ENCODE measurements at regions not wholly inside any gene's neighbourhood (a gene's known extent, or its start where the extent isn't known, plus 50 kb on each side); places are given as distances from the start of the nearest gene placed in this dataset.

DNA sequence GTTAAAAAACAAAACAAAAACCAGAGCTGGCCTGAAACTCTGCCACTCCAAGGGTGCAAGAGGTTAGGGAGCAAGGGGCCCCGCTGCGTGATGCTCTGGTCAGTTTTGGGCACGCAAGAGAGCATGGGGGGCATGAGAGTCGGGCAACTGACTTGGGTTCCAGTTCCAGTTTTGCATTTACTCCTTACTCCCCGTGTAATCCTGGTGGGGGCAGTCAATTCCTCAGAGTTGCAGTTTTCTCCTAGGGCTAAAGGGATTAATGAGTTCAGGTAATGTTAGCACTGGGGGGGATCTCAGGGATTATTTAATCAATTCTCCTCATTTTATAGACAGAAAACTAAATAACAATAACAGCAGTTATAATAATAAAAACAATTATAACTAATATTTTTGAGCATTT lies 72.9 kb upstream of the PMFBP1 start:
- no peak for TF ChIP-seq NFIC (IDR thresholded peaks at IDR 0.05)
- no peak for TF ChIP-seq CREB1 (IDR thresholded peaks at IDR 0.05; ENCODE audit: low read depth)
- no peak for TF ChIP-seq CEBPB (IDR thresholded peaks at IDR 0.05)
- TF ChIP-seq, protein P1, sequence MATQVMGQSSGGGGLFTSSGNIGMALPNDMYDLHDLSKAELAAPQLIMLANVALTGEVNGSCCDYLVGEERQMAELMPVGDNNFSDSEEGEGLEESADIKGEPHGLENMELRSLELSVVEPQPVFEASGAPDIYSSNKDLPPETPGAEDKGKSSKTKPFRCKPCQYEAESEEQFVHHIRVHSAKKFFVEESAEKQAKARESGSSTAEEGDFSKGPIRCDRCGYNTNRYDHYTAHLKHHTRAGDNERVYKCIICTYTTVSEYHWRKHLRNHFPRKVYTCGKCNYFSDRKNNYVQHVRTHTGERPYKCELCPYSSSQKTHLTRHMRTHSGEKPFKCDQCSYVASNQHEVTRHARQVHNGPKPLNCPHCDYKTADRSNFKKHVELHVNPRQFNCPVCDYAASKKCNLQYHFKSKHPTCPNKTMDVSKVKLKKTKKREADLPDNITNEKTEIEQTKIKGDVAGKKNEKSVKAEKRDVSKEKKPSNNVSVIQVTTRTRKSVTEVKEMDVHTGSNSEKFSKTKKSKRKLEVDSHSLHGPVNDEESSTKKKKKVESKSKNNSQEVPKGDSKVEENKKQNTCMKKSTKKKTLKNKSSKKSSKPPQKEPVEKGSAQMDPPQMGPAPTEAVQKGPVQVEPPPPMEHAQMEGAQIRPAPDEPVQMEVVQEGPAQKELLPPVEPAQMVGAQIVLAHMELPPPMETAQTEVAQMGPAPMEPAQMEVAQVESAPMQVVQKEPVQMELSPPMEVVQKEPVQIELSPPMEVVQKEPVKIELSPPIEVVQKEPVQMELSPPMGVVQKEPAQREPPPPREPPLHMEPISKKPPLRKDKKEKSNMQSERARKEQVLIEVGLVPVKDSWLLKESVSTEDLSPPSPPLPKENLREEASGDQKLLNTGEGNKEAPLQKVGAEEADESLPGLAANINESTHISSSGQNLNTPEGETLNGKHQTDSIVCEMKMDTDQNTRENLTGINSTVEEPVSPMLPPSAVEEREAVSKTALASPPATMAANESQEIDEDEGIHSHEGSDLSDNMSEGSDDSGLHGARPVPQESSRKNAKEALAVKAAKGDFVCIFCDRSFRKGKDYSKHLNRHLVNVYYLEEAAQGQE (IDR thresholded peaks at IDR 0.05; ENCODE audit: low read depth), result no peak
- no peak for TF ChIP-seq EP300 (IDR thresholded peaks at IDR 0.05; ENCODE audit: borderline replicate concordance)
- TF ChIP-seq TAF1 (IDR thresholded peaks at IDR 0.05; ENCODE audit: low read depth), result no peak
- no peak for TF ChIP-seq EGR1 (IDR thresholded peaks at IDR 0.05)
- TF ChIP-seq TCF12 (IDR thresholded peaks at IDR 0.05; ENCODE audit: low read depth), result no peak
- no peak for TF ChIP-seq YY1 (IDR thresholded peaks at IDR 0.05; ENCODE audit: low read depth)
- no peak for TF ChIP-seq RAD21 (IDR thresholded peaks at IDR 0.05; ENCODE audit: low read depth)
- TF ChIP-seq, protein P2, sequence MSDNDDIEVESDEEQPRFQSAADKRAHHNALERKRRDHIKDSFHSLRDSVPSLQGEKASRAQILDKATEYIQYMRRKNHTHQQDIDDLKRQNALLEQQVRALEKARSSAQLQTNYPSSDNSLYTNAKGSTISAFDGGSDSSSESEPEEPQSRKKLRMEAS (IDR thresholded peaks at IDR 0.05), result no peak
- TF ChIP-seq, protein P3, sequence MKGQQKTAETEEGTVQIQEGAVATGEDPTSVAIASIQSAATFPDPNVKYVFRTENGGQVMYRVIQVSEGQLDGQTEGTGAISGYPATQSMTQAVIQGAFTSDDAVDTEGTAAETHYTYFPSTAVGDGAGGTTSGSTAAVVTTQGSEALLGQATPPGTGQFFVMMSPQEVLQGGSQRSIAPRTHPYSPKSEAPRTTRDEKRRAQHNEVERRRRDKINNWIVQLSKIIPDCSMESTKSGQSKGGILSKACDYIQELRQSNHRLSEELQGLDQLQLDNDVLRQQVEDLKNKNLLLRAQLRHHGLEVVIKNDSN (IDR thresholded peaks at IDR 0.05), result no peak
- TF ChIP-seq ZBTB7A (IDR thresholded peaks at IDR 0.05; ENCODE audit: low read depth), result no peak
- no peak for TF ChIP-seq FOXM1 (IDR thresholded peaks at IDR 0.05; ENCODE audit: borderline replicate concordance, low read depth)
- TF ChIP-seq TEAD4 (IDR thresholded peaks at IDR 0.05), result no peak

DNA sequence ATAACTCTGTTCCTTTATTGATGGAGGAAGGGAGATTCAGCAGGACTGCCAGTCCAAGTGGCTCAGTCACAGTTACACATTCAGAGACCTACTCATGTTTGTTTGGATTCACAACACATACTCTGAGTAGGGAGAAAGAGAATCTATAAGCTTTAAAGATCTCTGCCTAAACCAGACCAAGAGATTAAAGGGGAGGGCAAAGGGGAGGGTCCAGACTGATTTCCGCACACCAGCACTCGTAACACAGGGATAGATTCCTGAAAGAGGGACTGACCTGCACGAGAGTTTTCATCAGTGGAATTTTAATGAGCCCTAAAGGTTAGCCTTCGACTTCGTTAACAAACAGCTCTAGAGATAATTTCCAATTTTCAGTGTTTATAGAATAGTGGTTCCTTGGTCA lies 71.7 kb upstream of the PMFBP1 start:
- TF ChIP-seq FOXM1 (IDR thresholded peaks at IDR 0.05; ENCODE audit: borderline replicate concordance, low read depth) (no peak), CREB1 (IDR thresholded peaks at IDR 0.05; ENCODE audit: low read depth) (no peak), ZBTB7A (IDR thresholded peaks at IDR 0.05; ENCODE audit: low read depth) (no peak), CEBPB (IDR thresholded peaks at IDR 0.05) (no peak), EGR1 (IDR thresholded peaks at IDR 0.05) (no peak), EP300 (IDR thresholded peaks at IDR 0.05; ENCODE audit: borderline replicate concordance) (no peak), TEAD4 (IDR thresholded peaks at IDR 0.05) (no peak), TAF1 (IDR thresholded peaks at IDR 0.05; ENCODE audit: low read depth) (no peak), RAD21 (IDR thresholded peaks at IDR 0.05; ENCODE audit: low read depth) (no peak), YY1 (IDR thresholded peaks at IDR 0.05; ENCODE audit: low read depth) (no peak), TCF12 (IDR thresholded peaks at IDR 0.05; ENCODE audit: low read depth) (no peak), NFIC (IDR thresholded peaks at IDR 0.05) (no peak)
- TF ChIP-seq, protein P3 (IDR thresholded peaks at IDR 0.05), result no peak
- TF ChIP-seq, protein P1 (IDR thresholded peaks at IDR 0.05; ENCODE audit: low read depth), result no peak
- TF ChIP-seq, protein P2 (IDR thresholded peaks at IDR 0.05), result no peak

DNA sequence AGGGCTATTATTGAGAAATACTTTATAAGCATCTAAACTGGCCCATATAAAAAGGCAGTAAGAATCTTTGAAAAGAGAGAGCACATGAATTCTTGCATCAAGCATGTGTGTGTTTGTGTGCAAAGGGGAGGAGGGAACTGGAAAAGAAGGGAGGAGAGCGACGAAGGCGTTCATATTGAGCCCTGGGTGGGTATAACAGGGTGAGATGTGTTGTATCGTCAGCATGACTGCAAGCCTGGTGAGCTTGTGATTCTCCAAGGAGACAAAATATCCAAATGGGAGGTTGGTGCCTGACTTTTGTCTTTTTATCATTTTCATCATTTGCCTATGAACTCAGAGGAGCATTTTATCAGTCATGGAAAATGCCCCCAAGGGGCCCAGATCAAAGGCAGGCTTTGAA lies 70.8 kb upstream of the PMFBP1 start:
- TF ChIP-seq TAF1 (IDR thresholded peaks at IDR 0.05; ENCODE audit: low read depth) (no peak), TEAD4 (IDR thresholded peaks at IDR 0.05) (no peak), FOXM1 (IDR thresholded peaks at IDR 0.05; ENCODE audit: borderline replicate concordance, low read depth) (no peak), YY1 (IDR thresholded peaks at IDR 0.05; ENCODE audit: low read depth) (no peak), CREB1 (IDR thresholded peaks at IDR 0.05; ENCODE audit: low read depth) (no peak), CEBPB (IDR thresholded peaks at IDR 0.05) (no peak), EGR1 (IDR thresholded peaks at IDR 0.05) (no peak), ZBTB7A (IDR thresholded peaks at IDR 0.05; ENCODE audit: low read depth) (no peak), EP300 (IDR thresholded peaks at IDR 0.05; ENCODE audit: borderline replicate concordance) (no peak), TCF12 (IDR thresholded peaks at IDR 0.05; ENCODE audit: low read depth) (no peak), NFIC (IDR thresholded peaks at IDR 0.05) (no peak), RAD21 (IDR thresholded peaks at IDR 0.05; ENCODE audit: low read depth) (no peak)
- TF ChIP-seq, protein P1 (IDR thresholded peaks at IDR 0.05; ENCODE audit: low read depth), result no peak
- TF ChIP-seq, protein P3 (IDR thresholded peaks at IDR 0.05), result no peak
- TF ChIP-seq, protein P2 (IDR thresholded peaks at IDR 0.05), result no peak
